K562 (cell line): ENCODE measurements at regions not wholly inside any gene's neighbourhood (a gene's known extent, or its start where the extent isn't known, plus 50 kb on each side); places are given as distances from the start of the nearest gene placed in this dataset.

Experiments used
- ATAC-seq: fragments of 200-7000 bp; cut with Tn5 transposase; 3 replicates; pipeline ENCODE4 v1.9.1; 2020; ENCODE audit warnings: moderate library complexity
- BruUV-seq: library from RNA; stranded (reverse); fragments of 400-500 nt; replicated peaks from 2 replicates; lab custom pipeline; 2021; lab: Mats Ljungman, UMichigan
- CTCF ChIA-PET: fragments of 300-600 bp; formaldehyde crosslinking; extraction: SDS; loops from one replicate; lab custom pipeline; 2021; ENCODE audit warnings: low intra/inter-chr PET ratio; lab: Yijun Ruan, JAX
- POLR2A ChIA-PET: fragments of 300-600, 350-650 bp; sonication (Branson Sonifier 250); formaldehyde crosslinking; extraction: SDS; loops from one replicate; lab custom pipeline; 2021; ENCODE audit warnings: antibody characterized with exemption, inconsistent platforms; lab: Yijun Ruan, JAX
- DNase-seq, 4 experiments: peaks; one replicate each; pipeline versions ENCODE4 v3.0.0 to v3.0.0-alpha.2; 2011 to 2018; ENCODE audit warnings: low spot score in 3 of 4, mixed read lengths in 3 of 4; ENCODE audit errors: extremely low read depth in 1 of 4
- FAIRE-seq: peaks from 2 replicates; lab custom pipeline; 2011; peaks lifted over from hg19 to GRCh38; lab: Jason Lieb, UNC
- H2AFZ ChIP-seq: 2 replicates; pipeline ENCODE4 v1.6.0; 2011; ENCODE audit warnings: low read depth, low read length, control low read depth, inconsistent platforms
- H3K27ac ChIP-seq: fragments of 200-600 bp; 3 replicates; pipeline ENCODE4 v1.8.0; 2011; ENCODE audit warnings: low read depth, mild to moderate bottlenecking, control low read depth, inconsistent platforms, low read length, moderate library complexity, mixed read lengths; ENCODE audit errors: extremely low read depth
- H3K27me3 ChIP-seq, 2 experiments: fragments of 300-600 bp in 1 of 2; 2 replicates in 1 of 2; 3 replicates in 1 of 2; pipeline versions ENCODE4 v1.6.0 to v1.8.0; 2011; ENCODE audit warnings: inconsistent platforms in 2 of 2, low read length in 2 of 2, mild to moderate bottlenecking in 1 of 2, mixed read lengths in 1 of 2, moderate library complexity in 1 of 2; ENCODE audit not compliant: control insufficient read depth in 2 of 2, insufficient read depth in 2 of 2
- H3K36me3 ChIP-seq: fragments of 300-600 bp; 3 replicates; pipeline ENCODE4 v1.8.0; 2011; ENCODE audit warnings: mild to moderate bottlenecking, low read length, inconsistent platforms; ENCODE audit not compliant: control insufficient read depth, insufficient read depth
- H3K4me1 ChIP-seq, 2 experiments: fragments of 200-600 bp in 1 of 2; replicated peaks in 1 of 2; 2 replicates in 1 of 2; 3 replicates in 1 of 2; pipeline versions ENCODE4 v1.5.1 to v1.8.0; 2011; ENCODE audit warnings: inconsistent platforms in 2 of 2, low read length in 2 of 2, mild to moderate bottlenecking in 1 of 2, mixed read lengths in 1 of 2, moderate library complexity in 1 of 2; ENCODE audit not compliant: control insufficient read depth in 2 of 2, insufficient read depth in 2 of 2
- H3K4me2 ChIP-seq: 2 replicates; pipeline ENCODE4 v1.6.1; 2011; ENCODE audit warnings: low read length, control low read depth, inconsistent platforms, mixed read lengths; ENCODE audit not compliant: insufficient read depth
- H3K4me3 ChIP-seq: fragments of 200-600 bp; sonication (generic), shearing (Covaris generic); 2 replicates; pipeline ENCODE4 v1.5.1; 2016; ENCODE audit warnings: control low read depth, inconsistent platforms
- H3K79me2 ChIP-seq: fragments of 200-600 bp; 3 replicates; pipeline ENCODE4 v1.8.0; 2011; ENCODE audit warnings: low read length, inconsistent platforms; ENCODE audit not compliant: control insufficient read depth, insufficient read depth
- H3K9ac ChIP-seq, 2 experiments: 2 replicates each; pipeline versions ENCODE4 v1.6.0 to v1.6.1; 2011; ENCODE audit warnings: low read depth in 2 of 2, low read length in 2 of 2, control low read depth in 1 of 2, inconsistent platforms in 1 of 2, mild to moderate bottlenecking in 1 of 2, mixed read lengths in 1 of 2; ENCODE audit not compliant: insufficient read depth in 1 of 2
- H3K9me1 ChIP-seq: one replicate; pipeline ENCODE4 v1.6.0; 2011; ENCODE audit warnings: inconsistent platforms, mild to moderate bottlenecking, low read length, moderate library complexity; ENCODE audit not compliant: control insufficient read depth, insufficient read depth
- H3K9me3 ChIP-seq: replicated peaks from 2 replicates; pipeline ENCODE4 v1.5.1; 2011; ENCODE audit warnings: low read depth, low read length, inconsistent platforms; ENCODE audit not compliant: control insufficient read depth, insufficient read depth
- H4K20me1 ChIP-seq: replicated peaks from 2 replicates; pipeline ENCODE4 v1.6.1; 2011; ENCODE audit warnings: low read length, inconsistent platforms, mixed read lengths; ENCODE audit not compliant: control insufficient read depth, insufficient read depth
- CEBPB ChIP-seq: fragments of 450-650 bp; IDR thresholded peaks from 2 replicates; pipeline ENCODE4 v1.6.1; 2016; ENCODE audit warnings: missing genetic modification characterization, missing compliant biosample characterization
- CEBPG ChIP-seq, 3 experiments: fragments of 200-800 bp in 1 of 3; sonication (Bioruptor generic) in 1 of 3; sonication (generic) in 1 of 3; formaldehyde crosslinking in 1 of 3; IDR thresholded peaks in 2 of 3; conservative IDR thresholded peaks in 1 of 3; 2 replicates each; pipeline versions ENCODE4 v1.6.1 to v1.8.0; 2016 to 2022; ENCODE audit warnings: missing compliant biosample characterization in 2 of 3, missing genetic modification characterization in 2 of 3, mild to moderate bottlenecking in 1 of 3, missing genetic modification reagents in 1 of 3
- whole genome bisulfite sequencing: fragments of 100-300 bp; shearing (Covaris generic); methylation state at CpG from one replicate; pipeline ENCODE4 v1.1.6; 2016; ENCODE audit warnings: low coverage, mixed read lengths; ENCODE audit not compliant: insufficient coverage; ENCODE audit errors: missing lambda C conversion rate; 5-methylcytosine and 5-hydroxymethylcytosine counted together
- in situ Hi-C: fragments of 300-500 bp; cut with MboI; formaldehyde crosslinking; loops from 4 replicates; pipeline ENCODE4 v1.15.0; 2018; ENCODE audit warnings: inconsistent platforms, mixed read lengths
- intact Hi-C: fragments of 100-400 bp; cut with micrococcal nuclease; formaldehyde crosslinking; loops from 2 replicates; pipeline ENCODE4 v1.14.2; 2022
- TF ChIP-seq, protein P1 (sequence below), 2 experiments: fragments of 450-650 bp; IDR thresholded peaks; 2 replicates each; pipeline ENCODE4 v1.6.1; 2018; ENCODE audit warnings: mild to moderate bottlenecking in 2 of 2, low read depth in 1 of 2; ENCODE audit not compliant: partially characterized antibody in 2 of 2
- TF ChIP-seq, protein P2 (sequence below): fragments of 450-650 bp; IDR thresholded peaks from 2 replicates; pipeline ENCODE4 v1.6.1; 2017; ENCODE audit warnings: antibody characterized with exemption

DNA sequence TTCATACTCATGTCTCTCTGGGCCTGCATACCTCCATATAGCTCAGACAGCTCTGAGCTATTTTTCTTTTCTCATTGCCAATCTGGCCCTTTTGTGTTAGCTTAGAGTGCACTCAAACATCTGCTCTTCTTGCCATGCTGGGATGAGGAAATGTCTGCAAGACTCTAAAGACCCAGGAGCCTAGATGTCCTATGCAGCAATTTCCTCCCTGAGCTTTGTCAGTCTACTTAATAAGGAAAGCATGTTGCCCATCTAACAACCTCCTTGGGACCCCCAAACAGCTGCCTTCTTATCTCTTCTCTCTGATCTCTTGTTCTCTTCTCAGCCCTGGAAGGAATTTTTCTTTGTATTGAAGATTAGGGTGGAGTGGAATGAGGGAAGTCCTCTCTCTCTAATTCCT lies 69.2 kb downstream of the UCHL1 start (continued):
- TF ChIP-seq, protein P1, sequence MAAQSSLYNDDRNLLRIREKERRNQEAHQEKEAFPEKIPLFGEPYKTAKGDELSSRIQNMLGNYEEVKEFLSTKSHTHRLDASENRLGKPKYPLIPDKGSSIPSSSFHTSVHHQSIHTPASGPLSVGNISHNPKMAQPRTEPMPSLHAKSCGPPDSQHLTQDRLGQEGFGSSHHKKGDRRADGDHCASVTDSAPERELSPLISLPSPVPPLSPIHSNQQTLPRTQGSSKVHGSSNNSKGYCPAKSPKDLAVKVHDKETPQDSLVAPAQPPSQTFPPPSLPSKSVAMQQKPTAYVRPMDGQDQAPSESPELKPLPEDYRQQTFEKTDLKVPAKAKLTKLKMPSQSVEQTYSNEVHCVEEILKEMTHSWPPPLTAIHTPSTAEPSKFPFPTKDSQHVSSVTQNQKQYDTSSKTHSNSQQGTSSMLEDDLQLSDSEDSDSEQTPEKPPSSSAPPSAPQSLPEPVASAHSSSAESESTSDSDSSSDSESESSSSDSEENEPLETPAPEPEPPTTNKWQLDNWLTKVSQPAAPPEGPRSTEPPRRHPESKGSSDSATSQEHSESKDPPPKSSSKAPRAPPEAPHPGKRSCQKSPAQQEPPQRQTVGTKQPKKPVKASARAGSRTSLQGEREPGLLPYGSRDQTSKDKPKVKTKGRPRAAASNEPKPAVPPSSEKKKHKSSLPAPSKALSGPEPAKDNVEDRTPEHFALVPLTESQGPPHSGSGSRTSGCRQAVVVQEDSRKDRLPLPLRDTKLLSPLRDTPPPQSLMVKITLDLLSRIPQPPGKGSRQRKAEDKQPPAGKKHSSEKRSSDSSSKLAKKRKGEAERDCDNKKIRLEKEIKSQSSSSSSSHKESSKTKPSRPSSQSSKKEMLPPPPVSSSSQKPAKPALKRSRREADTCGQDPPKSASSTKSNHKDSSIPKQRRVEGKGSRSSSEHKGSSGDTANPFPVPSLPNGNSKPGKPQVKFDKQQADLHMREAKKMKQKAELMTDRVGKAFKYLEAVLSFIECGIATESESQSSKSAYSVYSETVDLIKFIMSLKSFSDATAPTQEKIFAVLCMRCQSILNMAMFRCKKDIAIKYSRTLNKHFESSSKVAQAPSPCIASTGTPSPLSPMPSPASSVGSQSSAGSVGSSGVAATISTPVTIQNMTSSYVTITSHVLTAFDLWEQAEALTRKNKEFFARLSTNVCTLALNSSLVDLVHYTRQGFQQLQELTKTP (IDR thresholded peaks at IDR 0.05; ENCODE audit: low read depth in 1 of 2, partially characterized antibody in 2 of 2), result no peak

DNA sequence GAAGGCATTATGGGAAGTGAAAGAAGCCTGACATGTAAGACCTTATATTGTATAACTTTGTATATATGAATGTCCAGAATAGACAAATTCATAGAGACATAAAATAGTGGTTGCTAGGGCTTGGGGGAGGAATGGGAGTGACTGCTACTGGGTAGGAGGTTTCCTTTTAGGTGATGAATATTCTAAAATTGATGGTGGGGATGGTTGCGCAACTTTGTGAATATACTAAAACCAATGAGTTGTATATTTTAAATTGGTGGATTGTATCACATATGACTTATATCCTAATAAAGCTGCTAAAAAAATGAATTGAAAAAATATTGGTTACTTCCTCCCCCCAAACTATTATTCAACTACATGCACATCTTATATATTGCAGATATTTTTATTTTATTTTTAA lies 70.0 kb downstream of the UCHL1 start:
- CTCF ChIA-PET, result no interaction called here
- DNase-seq (no peak), FAIRE-seq (no peak), ATAC-seq (no peak)
- Histone ChIP-seq H3K27me3 (no peaks in the 10 kb centered on the region), H3K9me3 (no peaks in the 10 kb centered on the region), H3K27ac (no peak overlapping the region), H3K4me1 (no peaks in the 10 kb centered on the region), H2AFZ (no peak overlapping the region), H3K9ac (no peak overlapping the region), H3K79me2 (no peaks in the 10 kb centered on the region), H3K4me2 (no peak overlapping the region), H4K20me1 (no peaks in the 10 kb centered on the region), H3K4me3 (no peak overlapping the region), H3K9me1 (no peaks in the 10 kb centered on the region), H3K36me3 (no peaks in the 10 kb centered on the region)
- no TSS peak for BruUV-seq
- intact Hi-C loops (no loop called here), in situ Hi-C loops (no loop called here)
- 0% methylated on average over 1 of the region's 1 CpG for WGBS
- no peak for TF ChIP-seq CEBPG (CRISPR knock-in tag; IDR thresholded peaks at IDR 0.05)
- TF ChIP-seq CEBPG (tag; conservative IDR thresholded peaks at IDR 0.05 in 1 of 2, IDR thresholded peaks at IDR 0.05 in 1 of 2), result peak in 1 of 2 experiments; percentile 88; a peak in 2 of 4 replicates
- TF ChIP-seq CEBPB (tag), result peak; percentile 67
- TF ChIP-seq, protein P2, sequence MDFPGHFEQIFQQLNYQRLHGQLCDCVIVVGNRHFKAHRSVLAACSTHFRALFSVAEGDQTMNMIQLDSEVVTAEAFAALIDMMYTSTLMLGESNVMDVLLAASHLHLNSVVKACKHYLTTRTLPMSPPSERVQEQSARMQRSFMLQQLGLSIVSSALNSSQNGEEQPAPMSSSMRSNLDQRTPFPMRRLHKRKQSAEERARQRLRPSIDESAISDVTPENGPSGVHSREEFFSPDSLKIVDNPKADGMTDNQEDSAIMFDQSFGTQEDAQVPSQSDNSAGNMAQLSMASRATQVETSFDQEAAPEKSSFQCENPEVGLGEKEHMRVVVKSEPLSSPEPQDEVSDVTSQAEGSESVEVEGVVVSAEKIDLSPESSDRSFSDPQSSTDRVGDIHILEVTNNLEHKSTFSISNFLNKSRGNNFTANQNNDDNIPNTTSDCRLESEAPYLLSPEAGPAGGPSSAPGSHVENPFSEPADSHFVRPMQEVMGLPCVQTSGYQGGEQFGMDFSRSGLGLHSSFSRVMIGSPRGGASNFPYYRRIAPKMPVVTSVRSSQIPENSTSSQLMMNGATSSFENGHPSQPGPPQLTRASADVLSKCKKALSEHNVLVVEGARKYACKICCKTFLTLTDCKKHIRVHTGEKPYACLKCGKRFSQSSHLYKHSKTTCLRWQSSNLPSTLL, result no peak
- POLR2A ChIA-PET, result no interaction called here
